OCI-LY7 (cell line): ENCODE measurements at regions not wholly inside any gene's neighbourhood (a gene's known extent, or its start where the extent isn't known, plus 50 kb on each side); places are given as distances from the start of the nearest gene placed in this dataset.

Experiments
- EZH2phosphoT487 ChIP-seq: fragments of 200-600 bp; sonication (generic); IDR thresholded peaks from 2 replicates; pipeline ENCODE4 v1.6.1; 2018; ENCODE audit warnings: low read depth, borderline replicate concordance, mild to moderate bottlenecking, mixed run types, antibody characterized with exemption, low read length, moderate library complexity, mixed read lengths
- TF ChIP-seq, protein P1 (sequence below): fragments of 200-600 bp; sonication (generic); conservative IDR thresholded peaks from 2 replicates; pipeline ENCODE4 v1.5.1; 2014; ENCODE audit warnings: mild to moderate bottlenecking, antibody characterized with exemption, low read length, moderate library complexity, mixed read lengths

DNA sequence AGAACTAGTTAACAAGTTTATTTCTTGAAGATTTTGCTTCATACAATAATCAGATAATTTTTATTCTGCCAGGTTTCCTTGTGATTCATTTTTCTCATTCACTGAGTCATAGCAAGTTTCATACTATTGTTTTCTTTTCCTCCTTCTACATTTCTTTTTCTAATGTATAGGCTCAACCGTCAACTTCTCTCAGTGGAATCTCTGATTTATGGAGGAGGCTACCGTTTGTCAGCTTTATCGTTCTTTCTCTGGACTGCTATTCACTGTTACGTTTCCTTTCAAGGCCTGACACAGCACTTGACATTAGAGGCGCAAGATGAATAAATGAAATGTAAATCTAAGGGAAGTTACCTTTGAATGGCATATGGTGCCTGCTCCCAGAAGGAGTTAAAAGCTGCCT, 284.3 kb upstream of the NR5A2 start:
- TF ChIP-seq, protein P1, sequence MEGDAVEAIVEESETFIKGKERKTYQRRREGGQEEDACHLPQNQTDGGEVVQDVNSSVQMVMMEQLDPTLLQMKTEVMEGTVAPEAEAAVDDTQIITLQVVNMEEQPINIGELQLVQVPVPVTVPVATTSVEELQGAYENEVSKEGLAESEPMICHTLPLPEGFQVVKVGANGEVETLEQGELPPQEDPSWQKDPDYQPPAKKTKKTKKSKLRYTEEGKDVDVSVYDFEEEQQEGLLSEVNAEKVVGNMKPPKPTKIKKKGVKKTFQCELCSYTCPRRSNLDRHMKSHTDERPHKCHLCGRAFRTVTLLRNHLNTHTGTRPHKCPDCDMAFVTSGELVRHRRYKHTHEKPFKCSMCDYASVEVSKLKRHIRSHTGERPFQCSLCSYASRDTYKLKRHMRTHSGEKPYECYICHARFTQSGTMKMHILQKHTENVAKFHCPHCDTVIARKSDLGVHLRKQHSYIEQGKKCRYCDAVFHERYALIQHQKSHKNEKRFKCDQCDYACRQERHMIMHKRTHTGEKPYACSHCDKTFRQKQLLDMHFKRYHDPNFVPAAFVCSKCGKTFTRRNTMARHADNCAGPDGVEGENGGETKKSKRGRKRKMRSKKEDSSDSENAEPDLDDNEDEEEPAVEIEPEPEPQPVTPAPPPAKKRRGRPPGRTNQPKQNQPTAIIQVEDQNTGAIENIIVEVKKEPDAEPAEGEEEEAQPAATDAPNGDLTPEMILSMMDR = no peak
- TF ChIP-seq EZH2phosphoT487 = no peak
